Fibroblast of the conjunctiva (primary cell): ENCODE measurements at regions not wholly inside any gene's neighbourhood (a gene's known extent, or its start where the extent isn't known, plus 50 kb on each side); places are given as distances from the start of the nearest gene placed in this dataset.
"Not testable (repeated sequence)": the region's sequence is repeated elsewhere in the genome, so short reads cannot be mapped to it uniquely, and the experiment has no call there.

Source experiments
- DNase-seq: peaks from one replicate; pipeline ENCODE4 v3.0.0-alpha.2; 2010; ENCODE audit warnings: low read depth

GRCh38 chr12:46669720-46670119, 156.1 kb downstream of the SLC38A4 start:
- DNase-seq = no peak

- DNase-seq = no peak
Observed at GRCh38 chr12:46667551-46667950, 158.2 kb downstream of the SLC38A4 start.

- peak; percentile 83 for DNase-seq
Observed at GRCh38 chr12:46664761-46665287, 161.0 kb downstream of the SLC38A4 start.

GRCh38 chr12:46663318-46663717, 162.5 kb downstream of the SLC38A4 start:
- no peak for DNase-seq

- peak; percentile 94 for DNase-seq
Observed at GRCh38 chr12:46661110-46661845, 164.5 kb downstream of the SLC38A4 start.

- DNase-seq = no peak
Observed at GRCh38 chr12:46660719-46661109, 165.1 kb downstream of the SLC38A4 start.

GRCh38 chr12:46660276-46660675, 165.5 kb downstream of the SLC38A4 start:
- peak; percentile 29 for DNase-seq

GRCh38 chr12:46659824-46660223, 166.0 kb downstream of the SLC38A4 start:
- no peak for DNase-seq

GRCh38 chr12:46659032-46659650, 166.7 kb downstream of the SLC38A4 start:
- DNase-seq = no peak

- peak; percentile 30 for DNase-seq
Observed at GRCh38 chr12:46657453-46658411, 168.1 kb downstream of the SLC38A4 start.

GRCh38 chr12:46655984-46656383, 169.8 kb downstream of the SLC38A4 start:
- not testable (repeated sequence) for DNase-seq

GRCh38 chr12:46653311-46653710, 172.5 kb downstream of the SLC38A4 start:
- no peak for DNase-seq

GRCh38 chr12:46652692-46653091, 173.1 kb downstream of the SLC38A4 start:
- DNase-seq = no peak

- DNase-seq = no peak
Observed at GRCh38 chr12:46650688-46651087, 175.1 kb downstream of the SLC38A4 start.

- no peak for DNase-seq
Observed at GRCh38 chr12:46649433-46649832, 176.4 kb downstream of the SLC38A4 start.

- no peak for DNase-seq
Observed at GRCh38 chr12:46647034-46647433, 178.8 kb downstream of the SLC38A4 start.

GRCh38 chr12:46641649-46642048, 184.1 kb downstream of the SLC38A4 start:
- not testable (repeated sequence) for DNase-seq

- no peak for DNase-seq
Observed at GRCh38 chr12:46635818-46636217, 190.0 kb downstream of the SLC38A4 start.

GRCh38 chr12:46629331-46630229, 196.2 kb downstream of the SLC38A4 start:
- DNase-seq = no peak

GRCh38 chr12:46628176-46628575, 197.6 kb downstream of the SLC38A4 start:
- DNase-seq = no peak

GRCh38 chr12:46627686-46628085, 198.1 kb downstream of the SLC38A4 start:
- DNase-seq = no peak
